Activated T-cell treated with anti-CD3 and anti-CD28 coated beads for 1 hour (primary cell): ENCODE measurements at regions not wholly inside any gene's neighbourhood (a gene's known extent, or its start where the extent isn't known, plus 50 kb on each side); places are given as distances from the start of the nearest gene placed in this dataset.

Experiments used
- DNase-seq: peaks from one replicate; pipeline ENCODE4 v3.0.0-alpha.2; 2020; ENCODE audit warnings: low read depth

DNA sequence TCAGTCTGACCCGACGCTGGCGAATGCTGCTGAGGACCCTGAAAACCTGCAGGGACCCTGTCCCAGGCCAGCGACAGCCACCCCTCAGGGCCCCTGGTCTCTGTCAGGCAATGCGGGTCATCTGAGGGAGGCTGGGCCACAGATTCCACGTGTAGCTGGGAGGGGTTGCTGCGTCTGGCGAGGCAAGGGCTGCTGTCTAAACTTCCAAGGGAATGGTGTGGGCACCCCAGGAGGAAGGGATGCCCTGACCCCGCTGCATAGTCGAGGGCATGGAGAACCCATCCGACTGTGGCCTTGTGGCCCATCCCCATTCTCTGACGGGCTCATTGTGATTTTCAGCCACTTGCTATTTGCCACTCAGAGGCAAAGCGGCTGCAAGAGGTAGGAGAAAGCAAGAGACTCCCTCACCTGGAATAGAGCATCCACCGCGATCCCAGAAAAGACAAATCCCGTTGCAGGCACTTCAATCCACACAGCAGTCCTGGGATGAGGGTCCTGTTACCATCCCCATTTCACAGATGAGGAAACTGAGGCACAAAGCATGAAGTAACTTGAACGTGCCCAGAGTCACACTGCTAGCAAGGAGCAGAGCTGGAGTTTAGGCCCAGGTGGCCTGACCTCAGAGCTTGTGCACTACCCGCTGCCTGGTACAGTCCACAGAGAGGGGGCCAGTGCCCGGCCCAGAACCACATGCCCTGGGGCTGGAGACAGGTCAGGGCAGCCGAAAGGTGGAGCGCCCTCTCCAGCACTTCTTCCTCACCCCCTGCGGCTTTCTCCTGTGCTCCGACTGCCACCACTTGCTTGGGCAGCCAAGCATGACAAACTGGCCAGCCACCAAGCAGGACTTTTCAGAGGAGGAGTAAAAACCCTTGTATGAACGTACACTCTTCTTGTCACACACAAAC, 163.8 kb upstream of the KLF14 start:
- DNase-seq: no peak

DNA sequence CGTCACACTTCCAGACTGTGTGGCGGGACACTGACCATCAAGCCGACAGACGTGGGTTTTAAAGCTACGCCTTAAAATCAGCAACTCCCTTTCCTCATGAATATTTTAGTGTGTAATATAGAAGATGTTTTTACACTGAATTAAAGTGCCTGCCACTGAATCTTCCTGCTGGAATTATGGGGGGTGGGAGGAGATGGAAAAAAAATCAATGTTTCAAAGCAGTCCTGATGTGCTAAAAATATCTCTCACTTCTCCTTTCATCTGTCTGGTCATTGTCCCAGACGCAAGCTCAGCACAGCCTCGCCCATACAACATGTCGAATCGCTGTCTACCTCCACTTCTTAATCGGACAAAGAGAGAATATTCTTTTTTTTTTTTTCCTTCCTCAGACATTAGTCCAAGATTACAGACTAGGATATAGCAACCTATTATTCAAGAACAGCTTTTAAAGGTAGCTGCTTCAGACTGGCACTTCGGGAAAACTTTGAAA, 165.1 kb upstream of the KLF14 start:
- DNase-seq: no peak

- no peak for DNase-seq
These were observed 165.8 kb upstream of the KLF14 start for GRCh38 chr7:130899638-130900401.

DNA sequence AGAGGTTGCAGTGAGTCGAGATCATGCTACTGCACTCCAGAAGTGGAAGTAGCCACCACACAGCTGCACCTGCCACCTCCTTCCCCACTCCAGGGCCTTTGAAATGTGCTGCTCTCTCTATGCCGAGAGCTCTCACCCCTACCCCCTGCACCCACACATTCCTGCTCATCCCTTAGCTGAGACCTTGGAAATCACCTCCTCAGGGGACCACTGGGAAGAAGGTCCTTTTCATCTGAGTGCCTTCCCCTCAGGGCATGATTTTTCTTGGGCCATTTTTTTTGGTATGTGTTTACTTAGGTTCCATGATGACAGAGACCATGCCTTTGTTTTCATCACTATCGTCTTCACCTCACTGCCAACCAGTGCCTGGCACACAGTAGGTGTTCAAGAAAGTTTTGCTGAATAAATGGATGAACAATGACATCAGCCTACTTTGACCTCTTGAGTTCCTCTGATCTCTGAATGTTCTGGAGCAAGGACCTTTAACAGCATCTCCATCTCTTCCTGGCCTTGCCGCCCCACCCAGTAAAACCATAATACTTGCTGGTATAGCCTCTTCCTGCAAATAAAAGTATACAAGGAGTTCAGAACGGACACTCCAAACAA, 166.6 kb upstream of the KLF14 start:
- DNase-seq: no peak

GRCh38 chr7:130901209-130901783, 167.3 kb upstream of the KLF14 start:
- no peak for DNase-seq

DNA sequence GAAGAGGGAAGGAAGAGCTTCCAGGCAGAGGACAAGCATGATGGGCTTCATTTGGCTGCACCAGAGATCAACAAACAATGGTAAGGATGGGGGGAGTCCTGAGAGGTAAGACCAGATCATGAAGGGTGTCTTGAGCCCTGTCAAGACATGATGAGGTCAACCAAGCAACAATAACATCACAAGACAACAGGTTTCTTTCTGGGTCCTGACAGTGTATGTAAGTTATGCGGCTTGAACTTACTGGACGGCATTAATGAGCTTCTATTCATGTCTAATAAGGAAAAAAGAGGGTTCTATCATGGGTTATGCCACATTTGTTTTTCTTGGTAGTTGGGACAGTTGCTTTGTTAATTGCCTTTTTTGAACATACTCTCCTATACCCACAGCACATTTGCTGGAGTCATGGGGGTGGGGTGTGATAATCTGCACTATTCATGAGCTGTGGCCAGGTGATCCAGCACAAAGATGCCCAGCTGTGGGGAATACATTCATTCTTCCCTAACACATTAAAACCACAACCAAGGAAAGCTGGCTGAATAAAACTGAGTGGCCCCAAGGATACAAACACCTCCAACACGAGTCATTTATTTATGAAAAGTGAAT, 168.8 kb upstream of the KLF14 start:
- DNase-seq: no peak

DNA sequence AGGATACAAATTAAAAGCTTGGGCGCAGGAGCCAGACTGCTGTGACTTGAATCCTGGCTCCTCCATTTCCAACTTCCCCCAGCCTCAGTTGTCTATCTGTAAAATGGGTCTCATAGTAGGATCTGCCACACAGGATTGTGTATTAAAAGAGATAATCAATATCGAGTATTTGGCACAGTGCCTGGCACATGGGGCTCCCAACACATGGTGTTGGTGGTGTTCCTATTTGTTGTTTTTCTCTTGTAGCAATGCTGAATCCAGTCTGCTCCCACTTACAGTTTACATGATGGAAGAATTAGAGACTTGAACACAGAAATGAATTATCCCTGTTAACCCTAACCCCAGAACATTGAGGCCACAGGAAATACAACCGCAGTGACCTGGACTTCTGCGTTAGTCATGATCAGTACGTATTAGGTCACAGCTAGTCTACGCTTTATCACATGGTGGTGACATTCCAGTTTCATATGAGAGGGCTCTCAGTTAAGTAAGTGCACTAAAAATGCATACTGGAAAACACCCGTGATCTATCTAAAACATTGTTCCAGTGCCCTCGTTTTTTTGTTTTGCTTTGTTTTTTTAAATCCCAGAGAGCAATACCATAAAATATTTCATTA, 169.5 kb upstream of the KLF14 start:
- DNase-seq: no peak

GRCh38 chr7:130904031-130904757, 170.2 kb upstream of the KLF14 start:
- DNase-seq: no peak

- no peak for DNase-seq
These were observed 170.8 kb upstream of the KLF14 start for GRCh38 chr7:130904792-130905191.

DNA sequence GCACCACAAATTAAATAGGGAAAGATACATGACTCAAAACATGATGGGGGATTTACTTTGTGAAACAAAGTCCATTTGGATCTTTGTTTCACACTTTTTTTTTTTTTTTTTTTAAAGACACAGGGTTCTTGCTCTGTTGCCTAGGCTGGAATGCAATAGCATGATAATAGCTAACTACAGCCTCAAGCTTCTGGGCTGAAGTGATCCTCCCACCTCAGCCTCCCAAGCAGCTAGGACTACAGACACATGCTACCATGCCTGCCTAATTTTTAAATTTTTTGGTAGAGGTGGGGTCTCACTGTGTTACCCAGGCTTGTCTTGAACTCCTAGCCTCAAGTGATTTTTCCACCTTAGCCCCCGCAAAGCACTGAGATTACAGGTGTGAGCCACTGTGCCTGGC, 172.6 kb upstream of the KLF14 start:
- no peak for DNase-seq

DNA sequence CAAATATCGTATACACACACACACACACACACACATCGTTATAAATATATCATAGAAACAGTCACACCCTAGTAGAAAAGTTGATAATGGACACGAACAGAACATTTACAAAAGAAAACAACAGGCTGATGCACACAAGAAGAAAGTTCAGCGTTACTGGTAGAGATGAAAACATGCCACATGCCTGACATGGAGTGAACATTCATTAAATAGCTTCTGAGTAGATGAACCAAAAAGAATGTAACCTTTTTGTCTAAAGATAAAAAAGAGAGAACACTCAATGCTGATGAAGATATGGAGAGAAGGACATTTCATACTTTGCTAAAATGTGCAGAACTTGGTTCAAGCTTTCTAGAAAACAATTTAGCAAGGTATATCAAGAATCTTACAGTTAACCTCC, 173.4 kb upstream of the KLF14 start:
- DNase-seq: no peak

GRCh38 chr7:130908345-130909160, 174.5 kb upstream of the KLF14 start:
- DNase-seq: no peak

DNA sequence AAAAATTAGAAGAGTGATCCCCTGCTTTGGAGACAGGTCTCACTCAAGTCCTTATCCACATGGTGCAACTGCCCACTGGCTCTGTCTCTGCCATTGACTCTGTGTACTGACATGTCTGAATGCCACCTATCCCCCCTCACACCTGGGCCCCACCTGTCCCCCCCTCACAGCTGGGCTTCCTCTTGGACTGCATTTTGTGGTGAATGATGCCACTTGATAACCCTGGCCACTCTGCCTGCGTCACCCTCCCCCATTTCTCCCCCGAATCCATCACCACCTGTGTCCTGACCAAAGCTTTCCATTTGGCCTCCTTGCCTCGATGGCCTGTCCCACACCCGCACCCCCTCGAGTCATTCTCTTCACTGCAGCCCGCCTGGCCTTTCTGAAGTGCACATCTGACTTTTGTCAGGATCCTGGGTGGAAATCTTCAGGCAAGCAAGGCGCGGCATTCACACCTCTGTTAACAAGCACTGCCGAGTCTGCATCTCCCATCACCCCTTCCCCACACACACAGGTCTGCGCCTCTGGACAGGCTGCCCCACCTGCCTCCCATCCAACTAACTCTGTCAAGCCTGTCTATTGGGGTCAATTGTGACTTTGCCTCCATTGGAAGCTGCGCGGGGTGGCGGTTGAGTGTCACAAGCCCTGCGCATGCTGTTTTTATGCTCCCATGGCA, 175.3 kb upstream of the KLF14 start:
- no peak for DNase-seq

GRCh38 chr7:130909881-130910672, 176.1 kb upstream of the KLF14 start:
- DNase-seq: no peak

DNA sequence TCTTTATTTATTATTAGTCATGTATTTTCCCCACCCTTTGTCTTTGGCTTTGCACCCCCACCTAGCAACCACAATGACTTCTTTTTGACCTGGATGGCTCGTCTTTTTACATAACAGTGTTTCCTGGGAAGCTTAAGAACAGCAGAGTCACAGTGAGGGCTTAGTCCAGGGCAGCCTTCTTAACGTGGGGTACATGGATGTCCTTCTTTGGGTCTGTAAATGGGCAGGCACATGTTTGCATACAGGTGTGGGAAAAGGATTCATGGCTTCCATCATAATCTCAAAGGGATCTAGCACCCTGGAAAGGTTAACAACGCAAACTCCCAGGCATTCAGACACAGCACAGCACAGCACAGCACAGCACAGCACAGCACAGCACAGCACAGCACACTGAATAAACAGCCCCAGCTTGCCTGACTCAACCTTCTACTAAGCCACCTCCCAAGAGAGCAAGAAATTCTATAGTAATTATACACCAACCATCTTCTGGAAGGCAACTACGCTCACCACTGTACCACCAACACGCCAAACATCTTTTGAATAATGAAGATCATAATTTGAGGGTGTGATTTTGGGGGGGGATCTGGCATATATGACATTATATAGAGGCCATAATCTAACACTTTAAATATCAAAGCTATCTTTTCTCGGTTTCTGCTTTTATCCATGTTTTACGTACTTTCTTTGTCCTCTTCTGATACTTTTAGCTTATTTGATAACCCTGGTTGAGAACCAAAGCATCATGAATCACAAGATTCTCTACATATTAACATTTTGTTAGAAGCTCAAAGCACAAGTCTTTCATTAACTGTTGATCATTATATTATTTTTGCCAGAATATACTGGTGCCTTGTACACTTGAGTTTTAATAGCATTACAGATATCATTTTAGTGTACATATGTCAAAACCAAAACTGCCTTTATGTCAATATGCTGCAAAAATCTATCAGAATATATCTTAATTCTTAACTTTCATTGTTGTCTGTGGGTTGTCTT, 177.2 kb upstream of the KLF14 start:
- DNase-seq: no peak

DNA sequence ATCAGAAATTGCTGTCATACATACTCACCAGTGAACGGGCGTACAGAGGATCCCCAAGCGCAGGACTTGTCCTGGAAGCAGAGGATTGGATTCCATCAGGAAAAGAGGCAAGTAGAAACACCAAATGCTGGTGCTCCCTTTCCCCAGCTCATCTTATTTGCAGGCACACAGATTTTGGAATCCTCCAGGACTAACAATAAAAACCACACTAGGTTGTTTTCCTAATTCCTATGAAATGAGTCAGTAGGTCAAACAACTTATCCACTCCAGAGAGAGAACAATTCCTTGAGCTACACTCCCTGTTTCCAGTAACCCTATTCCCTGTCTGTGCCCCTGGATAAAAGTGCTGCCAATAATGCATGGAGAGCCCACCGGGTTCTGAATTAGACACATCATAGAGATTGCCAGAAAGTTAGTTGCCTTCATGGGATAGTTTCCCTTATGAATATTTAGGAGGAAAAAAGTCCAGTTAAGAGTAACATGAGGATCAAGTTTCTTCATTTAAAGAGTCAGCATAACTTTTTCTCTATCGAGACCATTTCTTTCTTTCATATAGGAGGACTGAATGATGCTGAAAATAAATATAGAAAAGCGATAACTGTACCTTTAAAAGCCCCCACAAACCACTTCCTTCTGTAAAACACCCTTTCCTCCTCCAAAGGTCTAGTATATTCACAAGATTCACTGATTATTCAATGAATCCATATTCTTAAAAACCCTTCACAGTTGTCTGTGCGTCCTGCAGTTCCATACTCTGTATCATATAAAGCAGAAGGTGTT, 178.3 kb upstream of the KLF14 start:
- no peak for DNase-seq
